Skeletal muscle tissue (tissue), 3 donors: ENCODE measurements at regions not wholly inside any gene's neighbourhood (a gene's known extent, or its start where the extent isn't known, plus 50 kb on each side); places are given as distances from the start of the nearest gene placed in this dataset.
"Not testable (repeated sequence)": the region's sequence is repeated elsewhere in the genome, so short reads cannot be mapped to it uniquely, and the experiment has no call there.

ENCODE experiments used
- H3K27ac ChIP-seq: one replicate; pipeline ENCODE4 v1.7.0; 2013; ENCODE audit warnings: mild to moderate bottlenecking, low read depth, low read length, inconsistent platforms
- H3K27me3 ChIP-seq, 3 donors: one replicate each; pipeline ENCODE4 v1.7.0; 2013; ENCODE audit warnings: low read length in 3 of 3; ENCODE audit not compliant: control insufficient read depth in 3 of 3, insufficient read depth in 3 of 3
- H3K36me3 ChIP-seq, 3 donors: one replicate each; pipeline ENCODE4 v1.7.0; 2013; ENCODE audit warnings: low read length in 3 of 3; ENCODE audit not compliant: control insufficient read depth in 3 of 3, insufficient read depth in 3 of 3
- H3K4me1 ChIP-seq, 3 donors: one replicate each; pipeline ENCODE4 v1.7.0; 2013; ENCODE audit warnings: low read length in 3 of 3, mild to moderate bottlenecking in 3 of 3; ENCODE audit not compliant: control insufficient read depth in 3 of 3, insufficient read depth in 3 of 3
- H3K4me3 ChIP-seq, 3 donors: one replicate each; pipeline ENCODE4 v1.7.0; 2013; ENCODE audit warnings: low read length in 3 of 3
- H3K9ac ChIP-seq, 3 donors: one replicate each; pipeline ENCODE4 v1.7.0; 2013; ENCODE audit warnings: low read length in 3 of 3, mild to moderate bottlenecking in 3 of 3, moderate library complexity in 2 of 3, low read depth in 1 of 3
- H3K9me3 ChIP-seq, 3 donors: one replicate each; pipeline ENCODE4 v1.7.0; 2013; ENCODE audit warnings: low read length in 3 of 3; ENCODE audit not compliant: control insufficient read depth in 3 of 3
- donor health status: Osteomylitis.

DNA sequence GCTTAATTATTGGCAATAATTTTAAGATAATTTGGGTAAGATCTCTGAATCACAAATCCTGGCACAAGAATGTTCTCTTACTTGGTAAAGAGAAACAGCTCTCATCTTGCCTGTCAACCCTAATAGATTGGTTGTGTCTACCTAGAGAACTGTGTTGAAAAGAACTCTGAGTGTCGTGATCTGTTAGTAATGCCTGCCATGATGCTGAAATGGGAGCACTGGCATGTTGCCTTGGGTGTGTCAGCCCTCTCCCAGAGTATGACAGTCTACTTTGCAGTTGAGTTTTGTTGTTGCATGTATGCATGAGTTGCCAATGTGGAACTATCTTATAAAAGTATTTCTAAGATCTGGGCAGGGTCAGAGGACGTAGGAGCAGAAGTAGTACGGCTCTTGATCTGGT is 221.4 kb downstream of the MAF start:
- no peak overlapping the region for H3K4me3 ChIP-seq
- H3K9ac ChIP-seq, result no peak overlapping the region
- H3K27ac ChIP-seq, result no peak overlapping the region
- no peaks in the 10 kb centered on the region for H3K27me3 ChIP-seq
- H3K9me3 ChIP-seq, result no peaks in the 10 kb centered on the region
- H3K36me3 ChIP-seq, result no peaks in the 10 kb centered on the region
- H3K4me1 ChIP-seq, result peaks cover 0 to 13% (median 3%) of the 10 kb centered on the region in 3 donors

DNA sequence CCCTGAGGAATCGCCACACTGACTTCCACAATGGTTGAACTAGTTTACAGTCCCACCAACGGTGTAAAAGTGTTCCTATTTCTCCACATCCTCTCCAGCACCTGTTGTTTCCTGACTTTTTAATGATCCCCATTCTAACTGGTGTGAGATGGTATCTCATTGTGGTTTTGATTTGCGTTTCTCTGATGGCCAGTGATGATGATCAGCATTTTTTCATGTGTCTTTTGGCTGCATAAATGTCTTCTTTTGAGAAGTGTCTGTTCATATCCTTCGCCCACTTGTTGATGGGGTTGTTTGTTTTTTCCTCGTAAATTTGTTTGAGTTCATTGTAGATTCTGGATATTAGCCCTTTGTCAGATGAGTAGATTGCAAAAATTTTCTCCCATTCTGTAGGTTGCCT is 223.5 kb downstream of the MAF start:
- H3K9me3 ChIP-seq, H3K4me3 ChIP-seq, H3K27ac ChIP-seq, H3K9ac ChIP-seq, H3K36me3 ChIP-seq, H3K27me3 ChIP-seq: not testable (repeated sequence)
- H3K4me1 ChIP-seq, result peaks cover 0 to 13% (median 3%) of the 10 kb centered on the region in 3 donors

DNA sequence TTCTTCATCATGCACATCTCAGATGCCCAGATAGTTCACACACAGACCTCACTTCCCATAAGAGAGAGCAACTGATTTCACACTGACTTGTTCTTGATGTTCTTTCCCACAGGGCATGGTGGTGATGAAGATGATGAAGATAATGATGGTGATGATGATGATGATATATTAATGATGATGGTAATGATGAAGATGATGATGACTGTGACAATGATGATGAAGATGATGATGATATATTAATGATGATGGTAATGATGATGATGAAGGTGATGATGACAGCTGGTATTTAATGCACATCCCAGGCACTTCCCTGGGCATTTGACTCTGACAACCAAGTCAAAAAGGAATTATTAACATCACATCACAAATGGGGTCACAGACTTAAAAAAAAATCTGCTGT is 225.2 kb downstream of the MAF start:
- H3K4me1 ChIP-seq, result peaks cover 0 to under 1% (median under 1%) of the 10 kb centered on the region in 3 donors
- H3K9me3 ChIP-seq, result peaks cover 0 to 3% (median 0%) of the 10 kb centered on the region in 3 donors
- H3K9ac ChIP-seq, result no peak overlapping the region
- H3K27me3 ChIP-seq, result no peaks in the 10 kb centered on the region
- no peak overlapping the region for H3K27ac ChIP-seq
- no peak overlapping the region for H3K4me3 ChIP-seq
- H3K36me3 ChIP-seq, result no peaks in the 10 kb centered on the region

DNA sequence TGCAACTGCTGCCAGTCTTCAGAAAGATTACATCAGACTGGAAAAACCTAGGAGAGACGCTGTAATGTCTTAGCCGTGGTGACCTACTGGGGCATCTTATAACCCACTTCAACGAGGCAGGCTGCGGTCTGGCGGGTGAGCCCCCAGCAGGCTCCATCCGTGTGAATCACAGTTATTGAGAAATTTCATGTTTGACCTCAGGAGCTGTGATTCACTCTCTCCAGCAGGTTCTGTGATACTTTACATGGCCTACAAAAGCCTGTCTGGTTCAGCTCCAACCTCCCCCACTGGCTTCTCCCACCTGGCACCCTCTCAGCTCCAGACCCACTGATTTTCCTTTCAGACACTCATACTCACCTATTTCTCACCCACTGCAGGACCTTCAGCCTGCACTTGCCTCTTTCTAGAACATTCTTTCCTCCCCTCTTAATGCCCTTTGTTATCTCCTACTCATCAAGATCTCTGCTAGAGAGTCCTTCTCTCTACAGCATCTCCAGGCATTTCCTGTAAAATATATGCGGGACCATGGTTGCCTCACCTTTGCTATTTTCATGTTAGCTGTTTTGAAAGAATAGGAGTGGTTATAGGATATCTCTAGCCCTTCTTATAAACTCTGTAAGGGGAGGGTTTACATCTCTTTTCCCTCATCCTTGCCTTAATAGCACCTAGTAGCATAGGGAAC is 227.9 kb downstream of the MAF start:
- Histone ChIP-seq H3K36me3 (no peaks in the 10 kb centered on the region), H3K27me3 (no peaks in the 10 kb centered on the region), H3K4me3 (no peak overlapping the region)

DNA sequence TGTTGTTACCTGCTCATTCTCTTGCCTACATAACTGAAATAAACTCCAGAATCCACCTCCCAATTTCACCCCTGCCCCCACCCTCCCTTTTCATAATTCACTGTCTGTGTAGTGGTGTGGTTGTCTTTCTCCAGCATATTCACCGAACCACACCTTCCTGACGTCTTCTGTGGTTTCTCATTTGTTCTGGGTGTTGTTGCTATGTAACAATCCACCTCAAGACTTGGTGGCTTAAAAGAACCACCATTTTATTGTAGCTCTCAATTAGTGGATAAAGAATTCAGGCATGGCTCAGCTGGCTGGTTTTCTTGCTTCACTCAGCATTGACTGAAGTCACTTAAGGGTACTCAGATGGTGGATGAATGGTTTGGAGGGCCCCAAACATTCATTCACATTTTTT is 229.8 kb downstream of the MAF start:
- H3K9me3 ChIP-seq, result peaks cover 0 to 3% (median 0%) of the 10 kb centered on the region in 3 donors
- no peak overlapping the region for H3K27ac ChIP-seq
- H3K9ac ChIP-seq, result no peak overlapping the region
- peaks cover 0 to 13% (median 10%) of the 10 kb centered on the region in 3 donors for H3K4me1 ChIP-seq
- H3K36me3 ChIP-seq, result no peaks in the 10 kb centered on the region
- no peaks in the 10 kb centered on the region for H3K27me3 ChIP-seq
- H3K4me3 ChIP-seq, result no peak overlapping the region

More for the DNA sequence above, 227.9 kb downstream of the MAF start:
- Histone ChIP-seq H3K4me1 (peaks cover 0 to 13% (median 10%) of the 10 kb centered on the region in 3 donors), H3K9me3 (peaks cover 0 to 3% (median 0%) of the 10 kb centered on the region in 3 donors), H3K27ac (no peak overlapping the region), H3K9ac (no peak overlapping the region)

DNA sequence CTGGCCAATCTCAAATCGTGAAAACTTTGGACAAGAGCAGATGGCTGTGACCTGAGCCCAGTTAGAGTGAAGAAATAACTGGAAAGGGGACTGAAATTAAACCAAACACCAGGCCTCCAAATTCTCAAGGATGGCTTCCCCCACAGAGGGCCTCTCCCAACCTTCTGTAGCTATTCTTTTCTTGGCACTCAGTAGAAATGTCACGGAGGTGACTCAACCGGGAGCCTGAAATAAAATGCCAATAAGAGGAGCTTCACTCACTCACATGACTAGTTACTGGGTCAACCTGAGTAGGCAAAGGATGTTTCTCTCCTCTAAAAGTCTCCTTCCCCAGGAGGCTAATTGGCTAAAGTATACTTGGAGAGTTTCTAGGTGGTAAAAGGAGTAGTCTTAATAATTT is 230.7 kb downstream of the MAF start:
- H3K27ac ChIP-seq, result peak overlapping the region; percentile 6
- no peaks in the 10 kb centered on the region for H3K36me3 ChIP-seq
- peaks cover 0 to 13% (median 10%) of the 10 kb centered on the region in 3 donors for H3K4me1 ChIP-seq
- H3K4me3 ChIP-seq, result no peak overlapping the region
- H3K9me3 ChIP-seq, result peaks cover 0 to 3% (median 0%) of the 10 kb centered on the region in 3 donors
- no peaks in the 10 kb centered on the region for H3K27me3 ChIP-seq
- H3K9ac ChIP-seq, result no peak overlapping the region

DNA sequence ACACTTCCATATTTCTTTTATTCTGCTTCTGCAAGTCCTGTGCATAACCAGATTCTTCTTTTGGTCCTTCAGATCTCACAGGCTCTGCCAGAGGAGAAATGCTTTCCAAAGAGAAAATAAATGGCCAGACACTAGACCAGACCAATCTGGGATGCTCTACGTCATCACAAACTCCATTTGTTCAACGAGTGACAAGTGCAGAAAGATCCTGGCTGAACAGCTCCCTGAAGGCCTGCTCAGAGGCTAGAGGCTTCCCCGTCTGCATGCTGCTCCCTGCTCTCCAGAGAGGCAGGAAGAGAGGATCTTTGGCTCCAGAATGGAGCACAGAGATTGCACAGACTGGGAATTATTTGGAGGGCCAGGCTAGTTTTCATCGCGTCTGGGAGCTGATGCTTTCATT is 232.7 kb downstream of the MAF start:
- Histone ChIP-seq H3K27me3 (no peaks in the 10 kb centered on the region), H3K4me3 (no peak overlapping the region), H3K9ac (no peak overlapping the region), H3K9me3 (peaks cover 0 to 3% (median 0%) of the 10 kb centered on the region in 3 donors), H3K4me1 (peaks cover 0 to 13% (median 12%) of the 10 kb centered on the region in 3 donors), H3K27ac (no peak overlapping the region), H3K36me3 (no peaks in the 10 kb centered on the region)

DNA sequence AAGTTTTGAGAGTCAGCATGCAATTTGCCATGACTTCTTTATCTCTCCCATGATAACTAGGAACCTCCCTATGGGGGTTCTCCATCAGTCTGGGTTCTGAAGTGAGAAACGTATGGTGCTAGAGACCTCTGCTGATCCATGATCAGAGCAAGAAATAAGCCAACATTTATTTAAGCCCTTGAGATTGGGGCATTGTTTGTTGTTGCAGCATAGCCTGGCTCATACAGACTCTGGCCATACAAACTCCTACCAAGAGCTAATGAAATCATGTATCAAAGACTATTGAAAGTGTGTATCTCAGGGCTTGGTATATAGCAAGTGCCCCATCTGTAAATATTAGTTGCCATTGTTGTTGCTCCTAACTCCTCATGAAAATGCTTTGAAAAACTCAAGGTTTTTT is 233.9 kb downstream of the MAF start:
- Histone ChIP-seq H3K9me3 (peaks cover 0 to 3% (median 0%) of the 10 kb centered on the region in 3 donors), H3K4me1 (peaks cover 5 to 20% (median 19%) of the 10 kb centered on the region in 3 donors), H3K4me3 (no peak overlapping the region), H3K27me3 (no peaks in the 10 kb centered on the region), H3K9ac (no peak overlapping the region), H3K27ac (no peak overlapping the region), H3K36me3 (no peaks in the 10 kb centered on the region)

DNA sequence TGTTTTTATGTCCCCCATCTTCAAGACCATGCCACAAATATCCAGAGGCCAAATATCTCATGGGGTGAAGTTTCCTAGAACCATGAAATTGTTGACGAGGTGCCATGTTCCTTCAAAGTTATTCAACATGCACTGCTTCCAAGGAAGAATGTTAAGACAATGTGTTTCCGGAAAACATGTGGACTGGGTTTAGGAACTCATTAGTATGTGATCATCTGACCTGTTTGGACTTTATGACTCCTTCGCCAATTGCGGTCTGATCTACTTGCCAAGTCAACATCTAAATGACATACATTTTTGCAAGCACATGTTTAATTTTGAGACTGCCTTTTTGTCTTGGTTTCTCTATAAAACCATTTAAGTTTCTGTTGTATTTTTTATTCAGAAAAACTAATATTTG is 234.8 kb downstream of the MAF start:
- no peaks in the 10 kb centered on the region for H3K36me3 ChIP-seq
- H3K4me1 ChIP-seq, result peaks cover 9 to 25% (median 25%) of the 10 kb centered on the region in 3 donors
- H3K9me3 ChIP-seq, result no peaks in the 10 kb centered on the region
- H3K27me3 ChIP-seq, result no peaks in the 10 kb centered on the region
- H3K4me3 ChIP-seq, result no peak overlapping the region
- H3K27ac ChIP-seq, result no peak overlapping the region
- no peak overlapping the region for H3K9ac ChIP-seq

DNA sequence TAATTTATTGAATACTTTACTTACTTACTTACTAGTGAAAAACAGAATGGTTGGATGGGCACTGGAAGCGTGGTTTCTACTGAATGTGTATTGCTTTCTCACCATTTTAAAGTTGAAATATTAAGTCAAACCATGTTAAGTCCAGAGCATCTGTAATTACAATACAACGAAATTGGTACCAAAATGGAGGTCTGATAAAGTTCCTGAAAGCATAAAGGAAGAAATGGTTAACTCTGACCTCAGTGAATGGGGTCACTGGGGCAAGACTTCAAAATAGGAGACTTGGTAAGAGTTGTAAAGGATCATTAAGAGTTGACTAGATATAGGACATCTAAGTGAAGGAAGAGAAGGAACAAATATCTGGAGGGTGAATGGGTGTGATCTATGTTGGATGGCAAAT is 237.1 kb downstream of the MAF start:
- no peaks in the 10 kb centered on the region for H3K9me3 ChIP-seq
- H3K4me3 ChIP-seq, result no peak overlapping the region
- no peaks in the 10 kb centered on the region for H3K36me3 ChIP-seq
- no peak overlapping the region for H3K9ac ChIP-seq
- H3K4me1 ChIP-seq, result peaks cover 13 to 20% (median 15%) of the 10 kb centered on the region in 3 donors
- H3K27me3 ChIP-seq, result no peaks in the 10 kb centered on the region
- H3K27ac ChIP-seq, result no peak overlapping the region
